Renal pelvis (tissue), 1 donor: ENCODE measurements at regions not wholly inside any gene's neighbourhood (a gene's known extent, or its start where the extent isn't known, plus 50 kb on each side); places are given as distances from the start of the nearest gene placed in this dataset.

Experiments used
- DNase-seq: peaks from one replicate; pipeline ENCODE4 v3.0.0-alpha.2; 2013

DNA sequence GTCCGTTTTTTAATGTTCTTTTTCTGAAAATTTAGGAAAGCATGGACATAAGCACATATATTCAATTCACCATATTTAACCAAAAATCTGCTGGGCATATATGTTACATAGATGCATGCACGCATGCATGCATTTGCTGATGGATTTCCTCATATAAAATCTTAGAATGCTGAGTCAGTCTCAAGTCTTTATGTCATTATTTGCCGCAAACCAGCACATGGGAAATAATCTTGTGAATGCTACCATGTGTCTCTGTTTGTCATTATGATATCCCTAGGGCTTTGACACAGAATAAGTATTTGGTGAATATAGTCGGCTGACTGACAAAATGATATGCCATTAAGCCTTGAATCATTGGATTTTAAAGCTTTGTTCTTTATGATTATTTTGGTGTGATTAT lies 776.5 kb downstream of the KCNT2 start:
- no peak for DNase-seq

DNA sequence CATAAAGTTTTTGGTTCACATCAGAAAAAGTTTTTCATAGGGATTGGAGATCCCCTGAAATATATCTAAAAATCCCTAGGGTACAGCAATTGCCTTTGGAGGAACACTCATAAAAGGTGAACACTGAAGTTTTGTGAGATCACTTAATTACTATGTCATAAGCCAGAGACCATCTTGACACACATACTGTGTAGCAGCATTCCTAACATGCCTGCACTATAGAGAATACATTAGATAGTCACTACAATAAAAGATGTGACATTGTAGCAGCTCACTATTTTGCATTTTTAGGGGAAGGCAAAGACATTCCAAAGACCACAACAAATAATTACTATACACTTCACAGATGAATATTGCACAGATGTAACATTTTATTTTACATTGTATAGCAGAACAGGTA lies 779.9 kb downstream of the KCNT2 start:
- no peak for DNase-seq

DNA sequence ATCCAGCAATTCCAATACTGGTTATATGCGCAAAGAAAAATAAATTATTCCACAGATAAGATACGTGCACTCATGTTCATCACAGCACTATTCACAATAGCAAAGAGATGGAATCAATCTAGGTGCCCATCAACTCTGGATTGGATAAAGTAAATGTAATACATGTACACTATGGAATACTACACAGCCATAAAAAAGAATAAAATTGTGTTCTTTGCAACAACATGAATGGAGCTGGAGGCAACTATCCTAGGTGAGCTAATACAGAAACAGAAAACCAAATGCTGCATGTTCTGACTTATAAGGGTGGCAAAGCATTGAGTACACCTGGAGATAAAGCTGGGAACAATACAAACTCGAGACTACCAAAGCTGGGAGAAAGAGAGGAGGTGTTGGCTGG lies 787.3 kb downstream of the KCNT2 start:
- no peak for DNase-seq

DNA sequence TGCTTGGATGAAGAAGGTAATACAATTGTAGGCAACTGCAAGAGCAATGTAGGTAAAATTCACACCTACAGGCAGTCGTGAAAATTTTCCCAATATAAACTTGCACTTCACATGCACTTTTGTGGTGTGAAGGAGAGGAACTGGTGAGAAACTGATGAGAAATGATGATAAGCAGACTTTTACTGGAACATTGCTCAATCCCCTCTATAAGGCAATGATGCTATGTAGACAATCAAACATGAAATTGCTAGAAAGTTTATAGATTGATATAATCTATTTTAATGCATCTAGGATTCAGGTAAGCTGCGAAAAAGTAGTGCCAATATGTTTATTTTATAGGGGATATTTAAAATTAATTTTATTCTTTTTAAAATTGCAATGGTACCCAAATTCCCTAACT lies 802.2 kb downstream of the KCNT2 start:
- DNase-seq, result no peak

DNA sequence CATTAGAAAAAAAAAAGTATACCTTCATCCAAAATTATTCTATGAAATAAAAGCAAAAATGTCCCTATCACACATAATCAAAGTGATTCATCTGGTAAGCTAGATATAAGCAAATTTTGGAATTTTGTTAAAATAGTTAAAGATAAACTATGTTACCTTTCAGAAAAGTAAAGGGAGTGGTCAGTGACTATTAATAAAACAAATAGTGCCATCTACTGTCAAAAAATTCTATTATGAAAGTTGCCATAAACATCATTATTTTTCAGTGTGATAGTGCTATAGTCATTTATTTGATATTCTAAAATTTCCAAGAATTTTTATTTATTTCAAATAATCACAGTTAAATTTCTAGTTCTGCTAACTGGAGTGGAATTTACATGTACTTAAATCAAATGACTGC lies 803.7 kb downstream of the KCNT2 start:
- DNase-seq, result no peak

DNA sequence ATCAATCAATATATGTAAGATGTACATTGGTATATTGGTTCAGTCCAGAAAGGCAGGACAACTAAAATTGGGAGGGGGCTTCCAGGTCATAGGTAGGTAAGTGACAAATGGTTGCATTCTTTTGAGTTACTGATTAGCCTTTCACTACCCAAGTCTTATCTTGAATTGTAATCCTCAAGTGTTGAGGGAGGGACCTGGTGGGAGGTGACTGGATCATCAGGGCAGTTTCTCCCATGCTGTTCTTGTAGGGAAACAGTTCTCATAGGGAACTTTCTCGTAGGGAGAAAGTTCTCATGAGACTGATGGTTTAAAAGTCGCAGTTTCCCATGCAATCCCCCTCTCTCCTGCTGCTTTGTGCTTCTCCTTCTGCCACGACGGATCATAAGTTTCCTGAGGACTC lies 809.2 kb downstream of the KCNT2 start:
- DNase-seq, result no peak

DNA sequence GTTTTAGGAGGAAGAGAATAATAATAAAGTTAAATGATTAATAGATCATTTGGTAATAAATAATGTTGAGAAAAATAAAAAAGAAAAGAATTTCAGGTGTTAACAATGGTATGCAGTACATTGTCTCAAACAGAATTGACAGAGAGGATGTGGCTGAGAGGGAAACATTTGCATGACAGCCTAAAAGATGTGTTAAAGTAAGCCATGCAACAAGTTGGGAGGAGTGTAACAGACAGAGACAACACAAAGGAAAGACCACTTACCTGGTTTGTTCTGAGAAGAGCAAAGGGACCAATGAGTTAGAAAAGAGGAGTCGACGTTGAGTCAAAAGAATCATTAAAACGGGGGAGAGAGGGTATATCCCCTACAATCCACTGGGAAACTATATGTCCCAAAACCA lies 814.0 kb downstream of the KCNT2 start:
- DNase-seq, result no peak

DNA sequence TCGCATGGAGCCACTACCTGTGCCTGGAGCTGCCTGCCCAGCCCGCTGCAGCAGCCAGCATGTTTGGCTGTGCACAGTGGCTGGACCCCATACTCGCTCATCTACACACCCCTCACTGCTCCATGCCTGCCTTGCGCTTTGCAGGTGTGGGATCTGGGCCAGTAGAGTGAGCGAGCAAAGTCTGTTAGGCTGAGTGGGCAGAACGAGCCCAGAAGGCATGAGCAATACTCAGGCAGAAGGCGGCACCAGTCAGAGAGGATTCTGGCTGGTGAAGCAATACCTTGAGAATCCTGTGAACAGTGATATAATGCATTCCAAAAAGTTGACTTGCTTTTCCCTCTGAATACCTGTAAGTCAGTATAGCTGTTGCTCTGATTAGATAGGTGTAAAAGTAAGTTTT lies 816.4 kb downstream of the KCNT2 start:
- no peak for DNase-seq

DNA sequence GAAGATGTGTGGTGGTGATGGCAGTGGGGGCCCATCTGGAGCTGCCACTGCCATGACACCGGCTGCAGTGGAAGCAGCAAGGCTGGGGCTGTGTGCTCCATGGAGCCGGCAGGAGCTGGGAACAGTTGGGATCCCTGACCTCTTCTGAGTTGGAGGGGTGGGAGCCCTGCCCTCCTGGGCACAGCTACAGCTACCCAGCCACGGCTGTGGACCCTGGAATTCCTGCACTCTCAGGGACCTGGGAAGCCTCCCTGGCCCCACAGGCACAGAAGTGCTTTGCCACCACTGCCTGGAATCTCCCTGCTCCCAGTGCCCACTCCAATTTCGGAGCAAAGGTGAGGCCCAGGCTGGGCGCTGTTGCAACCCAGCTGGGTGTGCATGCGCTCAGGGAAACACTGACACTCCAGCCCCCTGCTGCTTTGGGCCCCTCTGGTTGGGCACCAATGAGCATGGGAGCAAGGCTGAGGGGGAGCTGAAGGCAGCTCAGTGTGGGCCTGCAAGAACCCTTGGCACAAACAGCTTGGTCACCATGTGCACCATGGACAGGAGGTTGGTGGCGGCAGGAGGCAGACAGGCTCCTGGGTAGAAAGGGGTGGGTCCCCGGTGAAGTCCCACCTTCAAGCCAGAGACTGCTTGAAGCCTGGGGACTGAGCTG lies 817.6 kb downstream of the KCNT2 start:
- no peak for DNase-seq

DNA sequence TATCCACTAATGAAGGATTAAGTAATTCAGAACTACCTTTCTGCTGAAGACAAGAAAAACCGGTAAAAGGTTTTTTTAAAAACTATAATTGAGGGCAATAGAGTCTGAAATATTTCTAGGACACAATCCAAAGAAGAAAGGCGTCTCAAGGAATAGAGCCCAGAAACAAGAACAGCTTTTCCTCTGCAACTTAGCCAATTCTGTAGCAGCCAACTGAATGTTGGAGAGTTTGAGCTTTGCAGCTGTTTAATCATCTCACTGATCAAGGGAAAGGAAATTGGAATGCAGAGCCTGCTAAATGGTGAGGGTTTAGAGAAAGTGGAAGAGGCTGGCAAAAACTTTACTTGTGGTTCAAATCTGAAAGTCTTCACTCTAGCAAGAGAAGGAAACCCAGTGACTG lies 818.9 kb downstream of the KCNT2 start:
- no peak for DNase-seq

DNA sequence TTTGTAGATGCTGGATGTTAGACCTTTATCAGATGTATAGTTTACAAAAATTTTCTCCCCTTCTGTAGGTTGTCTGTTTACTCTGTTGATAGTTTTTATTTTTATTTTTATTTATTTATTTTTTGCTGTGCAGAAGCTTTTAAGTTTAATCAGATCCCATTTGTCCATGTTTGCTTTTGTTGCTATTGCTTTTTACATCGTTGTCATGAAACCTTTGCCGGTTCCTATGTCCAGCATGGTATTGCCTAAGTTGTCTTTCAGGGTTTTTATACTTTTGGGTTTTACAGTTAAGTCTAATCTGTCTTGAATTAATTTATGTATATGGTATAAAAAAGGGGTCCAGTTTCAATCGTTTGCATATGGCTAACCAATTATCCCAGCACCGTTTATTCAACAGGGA lies 819.5 kb downstream of the KCNT2 start:
- DNase-seq, result no peak

DNA sequence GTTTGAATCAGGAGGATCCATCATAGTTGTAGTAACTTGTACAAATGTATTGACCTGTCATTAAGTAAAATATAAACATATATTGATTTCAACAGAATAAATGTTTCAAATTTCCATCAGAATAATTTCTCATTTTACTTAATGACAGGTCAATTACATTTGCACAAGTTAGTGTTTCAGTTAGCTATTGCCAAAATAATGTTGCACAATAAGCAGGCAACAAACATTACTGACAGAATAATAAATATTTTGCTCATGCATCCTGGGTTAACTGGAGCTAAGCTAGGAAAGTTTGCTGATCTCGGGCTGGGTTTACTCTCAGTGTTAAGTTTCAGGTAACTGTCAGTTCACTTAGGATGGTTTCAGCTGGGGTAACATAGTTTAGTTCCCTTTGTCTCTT lies 822.4 kb downstream of the KCNT2 start:
- DNase-seq, result no peak

DNA sequence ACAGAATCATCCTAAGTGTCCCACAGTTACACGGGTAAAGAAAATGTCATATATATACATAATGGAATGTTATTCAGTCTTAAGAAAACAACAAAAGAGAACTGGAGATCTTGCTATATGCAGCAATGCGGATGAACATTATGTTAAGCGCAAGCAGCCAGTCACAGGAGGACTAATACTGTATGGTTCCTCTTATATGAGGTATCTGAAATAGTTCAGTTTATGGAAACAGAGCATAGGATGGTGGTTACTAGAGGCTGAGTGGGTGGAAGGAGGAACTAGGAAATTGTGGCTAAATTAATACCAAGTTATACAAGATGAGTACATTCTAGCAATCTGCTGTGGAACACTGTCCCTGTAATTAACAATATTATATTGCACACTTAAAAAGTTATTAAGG lies 834.3 kb downstream of the KCNT2 start:
- DNase-seq, result no peak

DNA sequence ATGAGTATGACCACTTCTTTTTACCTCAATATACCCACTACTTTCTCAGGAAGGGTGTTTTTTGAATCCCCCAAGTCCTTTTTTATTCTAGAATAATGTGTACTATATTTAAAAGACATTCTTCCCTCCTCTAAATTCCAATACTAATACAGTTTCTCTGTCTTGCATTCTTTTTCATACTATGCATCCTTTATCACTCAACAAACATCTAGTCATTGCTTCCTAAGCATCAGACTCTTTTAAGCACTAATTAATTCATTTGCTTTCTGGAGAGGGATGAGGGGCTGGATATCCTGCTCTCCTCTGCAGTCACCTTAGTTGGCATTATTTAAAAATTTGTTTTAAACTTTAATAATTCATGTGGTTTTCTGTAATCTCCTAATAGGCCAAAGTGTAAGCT lies 838.8 kb downstream of the KCNT2 start:
- DNase-seq, result no peak

DNA sequence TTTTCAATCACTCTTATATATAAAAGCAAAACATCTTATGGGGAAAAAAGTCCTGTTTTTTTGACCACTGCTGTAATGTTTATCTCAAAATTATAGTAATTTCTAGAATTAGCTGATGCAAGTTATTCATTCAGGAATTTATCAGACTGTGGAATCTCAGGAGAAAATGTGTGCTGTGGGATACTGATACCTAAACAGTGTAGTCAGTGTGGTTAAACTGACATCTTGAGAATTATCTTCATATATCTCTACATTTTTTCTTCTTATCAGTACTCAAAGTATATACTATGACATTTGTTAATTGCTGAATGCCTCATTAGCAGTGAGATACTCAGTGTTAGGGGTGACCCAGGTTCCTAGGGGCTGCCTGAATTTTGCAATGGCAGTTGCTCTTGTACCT lies 839.3 kb downstream of the KCNT2 start:
- DNase-seq, result no peak

DNA sequence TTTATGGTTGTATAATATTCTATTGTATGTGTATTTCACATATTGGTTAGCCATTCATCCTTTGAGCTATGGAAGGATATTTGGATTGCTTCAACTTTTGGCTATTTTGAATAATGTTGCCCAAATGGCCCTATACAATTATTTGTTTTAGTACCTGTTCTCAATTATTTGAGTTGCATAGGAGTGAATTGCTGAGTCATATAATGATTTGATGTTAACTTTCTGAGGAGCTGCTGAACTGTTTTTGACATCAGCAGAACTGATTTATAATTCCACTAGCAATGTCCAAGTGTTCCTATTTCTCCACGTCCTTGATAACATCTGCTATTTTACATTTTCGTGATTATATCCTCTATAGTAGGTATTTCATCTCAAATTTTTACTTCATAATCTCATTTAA lies 839.9 kb downstream of the KCNT2 start:
- no peak for DNase-seq

DNA sequence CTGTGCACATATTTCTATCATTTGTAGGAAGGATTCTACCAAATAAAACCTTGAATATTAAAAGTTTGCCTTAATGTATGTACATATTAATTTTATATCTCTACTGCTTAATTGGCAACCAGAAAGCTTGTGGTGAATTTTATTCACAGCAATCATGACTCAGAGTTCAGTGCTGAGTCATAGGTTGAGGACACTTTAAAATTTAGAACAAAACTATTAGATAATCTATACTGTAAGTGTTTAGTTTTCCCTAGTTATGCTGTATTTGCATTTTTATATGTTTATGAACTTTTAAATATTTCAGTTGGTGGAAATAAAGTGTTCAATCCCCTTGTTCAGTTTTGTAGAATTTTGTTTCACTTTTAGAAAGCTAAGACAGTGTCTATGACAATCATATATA lies 841.5 kb downstream of the KCNT2 start:
- DNase-seq, result no peak

DNA sequence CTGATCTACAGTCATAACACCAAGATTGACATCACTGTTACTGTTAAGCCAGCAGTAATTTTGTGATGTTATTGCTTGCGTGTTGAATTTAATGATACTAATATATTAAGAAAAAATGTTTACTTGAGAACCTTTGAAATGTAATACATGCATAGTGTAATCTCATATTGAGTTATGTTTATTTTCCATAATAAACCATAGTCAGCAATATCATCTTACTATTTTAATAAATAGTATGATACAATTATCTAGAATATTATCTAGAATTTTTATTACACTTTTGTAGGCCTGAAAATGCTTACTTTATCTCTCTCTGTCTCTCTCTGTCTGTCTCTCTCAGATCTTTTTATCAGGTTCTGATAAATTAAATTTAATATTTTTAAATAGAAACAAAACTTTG lies 843.1 kb downstream of the KCNT2 start:
- no peak for DNase-seq

DNA sequence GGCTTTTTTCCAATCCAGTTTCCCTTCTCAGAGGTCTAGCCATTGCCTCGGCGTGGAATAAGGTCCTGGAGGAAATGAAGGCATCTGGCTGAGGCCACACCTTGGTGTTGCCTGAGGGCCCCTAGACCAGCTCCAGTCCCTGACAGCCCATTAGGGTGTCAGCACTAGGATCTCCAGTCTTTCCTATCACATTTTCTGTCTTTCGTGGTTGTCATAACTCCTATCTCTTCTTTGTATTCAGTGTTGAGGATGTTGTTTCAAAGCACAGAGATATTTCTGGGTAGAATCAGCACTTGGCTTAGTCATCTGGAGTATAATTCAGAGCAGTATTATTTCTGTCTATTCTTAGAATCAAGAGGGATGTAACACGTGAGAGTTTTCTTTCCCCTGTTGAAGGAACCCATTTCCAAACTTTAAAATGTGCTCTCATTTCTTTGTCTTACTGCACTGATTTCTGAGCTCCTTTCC lies 844.3 kb downstream of the KCNT2 start:
- DNase-seq, result no peak

DNA sequence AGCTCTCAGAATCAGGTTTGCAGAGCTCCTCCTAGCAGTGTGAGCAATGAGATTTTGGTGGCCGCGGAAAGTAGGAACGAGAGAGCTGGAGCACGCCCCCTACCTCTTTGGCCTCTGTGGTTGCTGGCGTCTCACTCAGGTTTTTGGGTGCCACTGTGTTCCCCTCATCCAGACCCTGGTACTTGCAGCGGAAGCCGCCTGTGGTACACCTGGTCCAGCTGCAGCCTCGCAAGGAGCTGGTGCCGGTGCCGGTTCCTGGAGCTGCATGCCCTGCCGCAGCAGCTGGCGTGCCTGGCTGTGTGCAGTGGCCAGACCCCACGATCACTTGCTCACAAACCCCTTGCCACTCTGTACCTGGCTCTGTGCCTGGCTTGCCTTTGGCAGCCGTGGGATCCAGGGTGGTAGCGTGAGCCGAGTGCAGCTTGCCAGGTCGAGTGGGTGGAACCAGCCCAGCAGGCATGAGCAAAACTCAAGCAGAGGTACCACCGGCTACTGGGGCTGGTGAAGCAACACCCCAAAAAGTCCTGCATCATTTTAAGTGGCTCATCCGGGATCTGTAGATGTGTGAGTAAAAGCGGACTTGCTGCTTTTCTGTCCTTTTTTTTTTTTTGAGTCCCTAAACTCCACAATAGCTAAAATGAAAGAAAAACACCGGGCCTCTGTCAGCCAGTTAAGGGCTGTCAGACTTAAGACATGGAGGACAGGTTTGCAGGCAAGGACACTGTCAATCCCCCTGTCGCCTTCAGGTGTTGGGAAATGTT lies 844.9 kb downstream of the KCNT2 start:
- no peak for DNase-seq

DNA sequence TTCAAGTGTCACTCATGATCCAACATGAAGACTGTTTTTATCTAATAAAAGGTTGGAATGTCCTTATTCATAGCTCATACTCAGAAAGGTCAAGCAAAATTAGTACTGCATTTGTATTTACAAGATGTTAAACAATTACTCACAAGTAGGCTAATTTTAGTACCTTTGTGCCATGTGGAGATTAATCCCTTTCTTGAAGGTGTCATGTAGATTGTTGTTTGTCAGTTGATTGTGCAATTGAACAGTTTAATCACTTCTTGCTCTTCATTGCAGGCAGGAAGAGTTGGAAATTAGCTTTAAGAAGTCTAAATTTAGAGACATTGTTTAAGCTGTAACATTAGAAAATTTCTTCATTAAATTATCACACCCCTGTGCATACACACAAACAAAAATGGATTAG lies 847.1 kb downstream of the KCNT2 start:
- DNase-seq, result no peak

DNA sequence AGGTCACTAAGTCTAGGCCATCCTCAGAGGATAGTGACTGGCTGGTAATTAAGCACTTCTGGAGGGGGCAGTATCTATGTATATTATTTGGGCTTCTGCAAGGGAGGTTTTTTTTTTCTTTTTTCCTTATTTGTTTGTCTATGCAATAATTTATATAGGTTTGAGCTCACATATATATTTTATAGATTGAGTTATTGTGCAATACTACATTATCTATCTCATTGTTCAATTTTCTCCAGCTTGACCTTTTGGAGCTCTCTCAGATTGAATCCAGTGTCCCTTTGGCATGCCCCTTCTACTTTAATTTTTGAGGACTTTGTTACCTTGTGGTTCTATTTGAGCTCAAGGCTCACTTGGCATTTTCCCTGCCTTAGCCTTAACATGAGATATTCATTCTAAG lies 852.1 kb downstream of the KCNT2 start:
- DNase-seq, result no peak

DNA sequence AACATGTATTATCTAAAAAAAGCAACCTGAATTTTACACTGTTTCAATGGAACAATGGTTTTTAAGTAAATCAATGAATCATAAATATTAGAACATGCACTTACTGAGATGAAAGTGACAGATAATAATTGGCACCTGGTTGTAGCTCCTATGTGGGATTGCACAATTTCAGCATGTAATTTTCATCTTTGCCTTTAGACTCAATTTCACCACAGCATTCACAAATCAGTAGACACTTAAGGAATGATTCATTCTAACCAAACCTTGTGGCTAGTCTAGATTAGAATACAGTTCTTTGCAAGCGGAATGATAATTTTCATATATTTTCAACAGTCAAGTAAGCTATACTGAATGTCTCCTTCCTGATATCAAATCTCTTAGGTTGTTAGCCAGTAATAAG lies 853.4 kb downstream of the KCNT2 start:
- DNase-seq, result no peak

DNA sequence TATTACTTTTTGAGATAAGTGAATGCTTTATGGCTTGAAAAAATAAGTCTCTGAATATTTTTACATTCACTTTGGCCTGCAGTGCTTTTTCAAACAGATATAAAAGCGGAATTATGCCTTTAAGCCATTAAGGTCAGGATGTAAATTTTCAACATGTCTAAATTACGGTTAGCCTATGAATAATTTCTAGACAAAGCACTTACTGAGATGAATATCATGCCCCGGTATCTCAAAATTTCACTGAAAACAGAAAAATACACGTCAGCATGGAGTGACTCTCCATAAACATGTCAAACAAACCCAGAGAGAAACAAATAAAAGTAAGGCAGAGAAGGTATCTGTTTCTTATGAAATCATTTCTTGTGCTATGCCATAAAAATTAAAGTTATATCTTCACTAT lies 853.9 kb downstream of the KCNT2 start:
- DNase-seq, result no peak
